HuH-7 (cell line): ENCODE measurements at regions not wholly inside any gene's neighbourhood (a gene's known extent, or its start where the extent isn't known, plus 50 kb on each side); places are given as distances from the start of the nearest gene placed in this dataset.

Source experiments
- DNase-seq: peaks from one replicate; pipeline ENCODE4 v3.0.0; 2011; ENCODE audit warnings: low spot score

DNA sequence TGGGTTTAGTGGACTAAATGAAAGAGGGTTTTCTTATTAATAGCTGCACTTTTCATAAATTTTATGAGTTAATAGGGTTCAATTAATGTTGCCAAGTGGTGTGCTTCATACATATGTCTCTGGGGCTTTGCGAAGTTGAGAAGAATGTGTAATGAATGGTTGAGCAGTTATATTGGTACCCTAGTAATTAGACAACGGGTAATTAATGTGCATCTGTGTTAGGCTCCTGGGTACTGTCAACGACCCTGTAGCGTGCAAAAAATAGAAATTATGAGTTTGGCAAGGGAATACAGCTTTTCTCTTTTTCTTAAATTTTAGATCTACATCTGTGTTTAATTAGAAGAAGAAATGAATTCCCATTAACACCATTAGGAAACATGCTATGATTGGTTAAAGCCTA lies 1027.7 kb downstream of the ARAP2 start:
- no peak for DNase-seq

GRCh38 chr4:35217331-35217730 lies 1027.0 kb downstream of the ARAP2 start:
- DNase-seq, result no peak

DNA sequence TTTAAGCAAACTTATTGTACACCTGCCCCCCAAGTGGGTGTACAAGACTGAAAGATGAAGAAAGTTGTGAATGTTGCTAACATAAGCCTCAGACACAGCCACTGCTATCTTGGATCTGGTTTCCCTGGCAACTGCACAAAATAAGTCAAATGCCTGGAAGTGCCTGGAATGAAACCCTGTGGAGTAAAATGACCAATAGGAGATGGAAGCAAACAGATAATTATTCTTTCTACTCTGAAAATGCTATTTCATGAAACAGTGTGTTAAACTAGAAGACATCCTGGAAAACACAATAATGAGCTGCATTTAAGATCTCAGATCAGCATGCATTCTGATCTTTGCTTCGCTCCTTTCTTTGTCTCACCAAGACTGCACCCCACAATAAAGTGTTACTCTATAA lies 1016.0 kb downstream of the ARAP2 start:
- no peak for DNase-seq

GRCh38 chr4:35229021-35229420 lies 1015.3 kb downstream of the ARAP2 start:
- DNase-seq, result no peak

DNA sequence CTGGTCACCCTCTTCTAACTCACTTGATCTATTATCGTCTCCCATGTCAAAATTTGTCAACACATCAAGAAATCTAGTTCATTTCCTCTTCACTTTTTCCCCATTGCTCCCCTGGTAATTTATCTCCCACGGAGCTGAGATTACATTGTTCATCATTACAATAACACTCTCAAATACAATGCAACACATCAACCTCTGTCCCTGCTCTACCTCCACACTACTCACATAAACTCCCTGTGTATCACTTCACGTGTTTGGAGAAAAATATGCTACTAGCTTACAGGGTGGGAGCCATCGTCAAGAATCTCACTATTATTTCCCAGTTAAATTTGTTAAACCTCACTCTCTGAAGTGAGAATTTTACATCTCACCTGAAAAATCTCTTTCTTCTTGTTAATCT lies 1006.4 kb downstream of the ARAP2 start:
- DNase-seq, result no peak

DNA sequence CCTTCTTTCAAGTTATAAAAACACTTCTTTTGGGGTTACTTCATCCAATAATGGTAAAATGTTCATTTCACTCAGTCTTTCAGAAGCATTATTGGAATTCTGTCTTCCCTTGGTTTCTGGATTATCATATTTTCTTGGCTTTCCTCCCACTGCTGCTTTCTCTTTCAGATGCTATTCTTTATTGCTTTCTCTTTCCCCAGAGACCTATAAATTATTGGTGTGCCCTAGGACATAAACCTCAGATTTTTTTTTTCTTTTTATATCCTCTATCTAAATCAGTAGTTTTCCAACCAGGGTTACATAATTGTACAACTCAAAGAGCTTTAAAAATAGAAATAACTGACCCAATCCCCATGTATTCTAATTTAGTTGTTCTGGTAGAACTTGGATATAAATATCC lies 1005.5 kb downstream of the ARAP2 start:
- no peak for DNase-seq

DNA sequence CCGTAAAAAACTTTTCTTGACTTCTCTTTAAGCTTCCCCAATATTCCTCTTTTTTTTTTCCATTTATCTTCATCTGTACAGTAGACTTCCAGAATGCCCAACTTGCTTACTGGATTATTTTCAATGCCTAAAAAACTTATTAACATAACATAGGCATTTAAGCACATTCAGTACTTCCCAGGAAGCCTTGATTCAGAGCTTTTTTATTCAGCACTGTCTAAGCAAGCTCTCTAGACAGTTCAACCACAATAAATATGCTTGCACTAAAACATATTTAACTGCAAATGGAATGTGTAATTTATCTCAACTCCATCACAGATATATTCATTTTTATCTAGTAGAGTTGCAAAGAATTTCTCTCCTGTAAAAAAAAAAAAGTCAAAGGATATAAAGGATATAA lies 997.8 kb downstream of the ARAP2 start:
- no peak for DNase-seq

- DNase-seq, result no peak
These were observed 997.3 kb downstream of the ARAP2 start for GRCh38 chr4:35247047-35247446.

GRCh38 chr4:35250331-35250730 lies 994.0 kb downstream of the ARAP2 start:
- no peak for DNase-seq

- no peak for DNase-seq
These were observed 993.6 kb downstream of the ARAP2 start for GRCh38 chr4:35250761-35251160.

GRCh38 chr4:35252071-35252470 lies 992.2 kb downstream of the ARAP2 start:
- no peak for DNase-seq

DNA sequence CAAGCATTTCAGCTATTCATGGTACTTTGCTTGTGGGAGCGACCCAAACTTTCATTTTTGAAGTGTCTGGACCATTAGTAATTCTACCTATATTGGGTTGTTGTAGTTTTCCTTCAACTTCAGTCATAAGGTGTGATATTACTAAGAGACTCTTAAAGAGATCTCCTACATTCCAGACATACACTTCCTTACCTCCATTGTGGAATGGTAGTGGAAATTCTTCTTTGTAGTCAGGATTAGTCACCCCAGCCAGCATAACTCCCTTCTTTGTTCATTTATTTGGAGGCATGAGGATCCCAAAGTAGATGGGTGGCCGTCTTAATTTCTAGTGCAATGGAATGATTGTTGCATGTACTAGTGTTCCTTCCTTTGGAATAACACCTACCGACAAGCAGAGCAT lies 991.4 kb downstream of the ARAP2 start:
- no peak for DNase-seq

DNA sequence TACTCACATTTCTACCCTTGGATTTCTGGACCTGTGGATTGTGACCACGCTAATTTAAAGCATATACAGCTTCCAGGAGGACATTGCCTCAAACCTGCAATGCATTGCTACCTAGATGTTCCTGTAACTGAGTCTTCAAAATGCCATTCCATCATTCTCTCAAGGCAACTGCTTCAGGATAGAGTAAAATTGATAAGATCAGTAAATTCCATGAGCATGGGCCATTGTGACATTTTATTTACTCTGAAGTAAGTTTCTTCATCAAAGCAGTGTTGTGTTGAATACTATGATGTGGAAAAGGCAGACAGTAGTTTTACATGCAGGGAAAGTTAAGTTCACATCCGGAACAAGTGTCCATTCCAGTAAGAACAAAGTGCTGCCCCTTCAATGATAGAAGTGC lies 991.0 kb downstream of the ARAP2 start:
- no peak for DNase-seq

GRCh38 chr4:35286434-35286833 lies 957.9 kb downstream of the ARAP2 start:
- no peak for DNase-seq

- DNase-seq, result no peak
These were observed 943.1 kb downstream of the ARAP2 start for GRCh38 chr4:35300996-35301774.

DNA sequence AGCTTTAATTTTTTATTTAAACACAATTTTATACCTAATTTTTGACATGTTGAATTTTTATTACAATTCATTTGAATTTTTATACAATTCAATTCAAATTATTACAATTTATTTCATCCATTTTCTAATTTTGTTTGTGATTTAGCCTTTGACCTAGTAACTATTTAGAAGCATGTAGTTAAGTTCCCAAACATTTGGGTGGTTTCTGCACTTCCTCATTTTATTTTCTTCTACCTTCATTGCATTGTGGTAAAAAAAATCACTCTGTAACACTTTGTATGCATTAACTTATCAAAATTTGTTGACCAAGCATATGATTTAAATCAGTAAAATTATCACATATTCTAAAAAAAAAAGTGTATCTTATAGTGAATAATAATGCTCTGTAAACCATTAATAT lies 928.9 kb downstream of the ARAP2 start:
- DNase-seq, result no peak

GRCh38 chr4:35325908-35326453 lies 918.3 kb downstream of the ARAP2 start:
- no peak for DNase-seq

DNA sequence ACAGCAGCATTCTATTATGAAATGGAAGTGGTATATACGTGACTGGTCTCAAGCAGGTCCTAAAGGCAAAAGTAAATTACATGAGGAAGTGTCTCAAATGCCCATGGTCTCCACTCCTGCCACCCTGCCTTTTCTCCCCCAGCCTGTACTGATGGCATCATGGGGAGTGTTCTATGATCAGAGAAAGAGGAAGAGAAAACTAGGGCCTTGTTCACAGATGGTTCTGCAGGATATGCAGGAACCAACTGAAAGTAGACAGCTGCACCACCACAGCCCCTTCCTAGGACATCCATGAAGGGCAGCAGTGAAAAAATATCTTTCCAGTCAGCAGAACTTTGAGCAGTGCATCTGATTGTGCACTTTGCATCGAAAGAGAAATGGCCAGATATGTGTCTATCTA lies 901.5 kb downstream of the ARAP2 start:
- DNase-seq, result no peak

- no peak for DNase-seq
These were observed 897.0 kb downstream of the ARAP2 start for GRCh38 chr4:35347276-35347675.

- peak; percentile 2 for DNase-seq
These were observed 886.2 kb downstream of the ARAP2 start for GRCh38 chr4:35358001-35358584.

- DNase-seq, result no peak
These were observed 879.9 kb downstream of the ARAP2 start for GRCh38 chr4:35364321-35364870.

DNA sequence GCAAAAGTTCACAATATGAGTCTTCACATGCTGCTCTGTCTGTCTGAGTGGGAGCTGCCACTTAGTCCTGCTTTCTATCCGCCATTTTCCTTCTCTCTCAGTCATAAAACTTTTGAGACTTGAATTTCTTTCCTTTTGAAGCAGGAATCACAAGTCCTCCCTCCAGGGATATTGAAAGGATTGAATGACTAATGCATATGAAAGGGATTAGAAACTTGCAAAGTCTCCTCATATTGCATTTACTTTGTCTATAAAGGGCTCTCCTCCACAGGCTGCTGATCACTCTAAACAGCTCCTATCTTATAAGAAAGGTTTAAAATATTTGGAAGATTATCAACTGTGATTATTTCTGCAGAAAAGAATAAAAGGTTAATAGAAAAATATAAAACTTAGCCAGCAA lies 879.1 kb downstream of the ARAP2 start:
- no peak for DNase-seq

GRCh38 chr4:35399912-35400311 lies 844.4 kb downstream of the ARAP2 start:
- no peak for DNase-seq
